ENCODE measurements at regions not wholly inside any gene's neighbourhood (a gene's known extent, or its start where the extent isn't known, plus 50 kb on each side); places are given as distances from the start of the nearest gene placed in this dataset.

- no peak for TF ChIP-seq CTCF (IDR thresholded peaks at IDR 0.05)
- TF ChIP-seq POLR2A (IDR thresholded peaks at IDR 0.05), result no peak
These were observed 1083.6 kb upstream of the LRFN5 start for GRCh38 chr14:40523123-40523522.
